GM18499 (cell line): ENCODE measurements at regions not wholly inside any gene's neighbourhood (a gene's known extent, or its start where the extent isn't known, plus 50 kb on each side); places are given as distances from the start of the nearest gene placed in this dataset.

ENCODE experiments used
- ATAC-seq: cut with Tn5 transposase; IDR thresholded peaks from one replicate; pipeline ENCODE4 v1.9.1; 2021; ENCODE audit warnings: moderate number of reproducible peaks; ENCODE audit not compliant: insufficient read depth, unreplicated experiment

- ATAC-seq = no peak
Measured at GRCh38 chr7:42469341-42469740, 232.3 kb upstream of the GLI3 start.

GRCh38 chr7:42468471-42468870, 231.5 kb upstream of the GLI3 start:
- no peak for ATAC-seq

- no peak for ATAC-seq
Measured at GRCh38 chr7:42461537-42461936, 224.5 kb upstream of the GLI3 start.

GRCh38 chr7:42460933-42461332, 223.9 kb upstream of the GLI3 start:
- ATAC-seq = no peak

DNA sequence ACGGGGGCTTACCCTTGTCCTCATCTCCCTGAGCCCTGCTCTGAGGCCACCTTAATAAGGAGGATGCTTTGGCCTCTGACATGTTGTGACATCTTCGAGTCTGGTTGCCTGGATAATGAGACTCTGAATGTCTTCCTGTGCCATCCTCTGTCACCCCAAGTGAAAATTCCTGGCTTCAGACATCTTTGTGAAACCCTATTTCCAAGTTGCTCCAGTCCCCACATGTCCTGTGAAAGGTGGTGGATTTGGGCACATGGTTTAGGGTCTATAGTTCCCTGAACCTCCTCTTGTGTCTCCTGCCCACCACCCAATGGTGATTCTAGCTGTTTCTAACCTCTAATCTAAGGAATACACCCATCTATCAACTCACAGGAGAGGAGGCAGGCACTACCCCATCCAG, 223.1 kb upstream of the GLI3 start:
- no peak for ATAC-seq

GRCh38 chr7:42457663-42458062, 220.7 kb upstream of the GLI3 start:
- no peak for ATAC-seq

- ATAC-seq = no peak
Measured at GRCh38 chr7:42456756-42457276, 219.8 kb upstream of the GLI3 start.

DNA sequence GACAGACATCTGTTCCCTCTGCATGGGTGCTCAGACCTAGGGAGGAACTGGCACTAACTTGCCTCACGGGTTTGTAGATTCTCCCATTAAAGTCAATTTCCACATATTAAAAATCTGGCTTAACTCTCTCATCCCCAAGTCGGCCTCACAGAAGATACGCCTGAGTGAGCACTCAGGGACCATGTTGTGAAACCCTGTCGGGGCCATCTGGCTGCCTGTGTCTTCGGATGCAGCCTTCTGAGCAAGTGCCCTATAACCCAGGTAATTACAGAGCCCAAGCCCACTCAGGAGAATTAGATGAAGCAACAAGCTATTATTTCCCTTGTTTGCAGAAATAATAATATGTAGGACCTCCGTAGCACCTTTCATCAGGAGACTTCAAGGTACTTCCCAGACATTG, 219.3 kb upstream of the GLI3 start:
- ATAC-seq = no peak

GRCh38 chr7:42453931-42454361, 216.9 kb upstream of the GLI3 start:
- no peak for ATAC-seq

- ATAC-seq = no peak
Measured at GRCh38 chr7:42452356-42452755, 215.3 kb upstream of the GLI3 start.

DNA sequence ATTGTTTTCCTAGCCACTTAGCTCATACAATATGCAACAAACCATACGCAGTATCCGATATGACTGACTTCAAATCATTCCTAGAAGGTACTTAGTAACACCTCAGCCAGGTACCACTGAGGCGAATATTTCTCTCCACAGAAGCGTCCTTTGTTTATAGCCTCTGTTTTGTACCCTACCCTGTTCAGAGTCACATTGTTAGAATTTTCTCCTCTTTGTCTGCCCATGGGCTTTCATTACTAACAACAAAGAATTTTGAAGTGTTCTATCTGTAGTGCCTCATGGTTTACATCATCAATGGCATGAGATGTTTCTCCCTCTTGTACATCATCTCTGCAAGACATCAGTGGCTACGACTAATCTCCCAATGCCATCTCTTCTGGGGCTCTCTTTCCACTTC, 212.4 kb upstream of the GLI3 start:
- no peak for ATAC-seq

DNA sequence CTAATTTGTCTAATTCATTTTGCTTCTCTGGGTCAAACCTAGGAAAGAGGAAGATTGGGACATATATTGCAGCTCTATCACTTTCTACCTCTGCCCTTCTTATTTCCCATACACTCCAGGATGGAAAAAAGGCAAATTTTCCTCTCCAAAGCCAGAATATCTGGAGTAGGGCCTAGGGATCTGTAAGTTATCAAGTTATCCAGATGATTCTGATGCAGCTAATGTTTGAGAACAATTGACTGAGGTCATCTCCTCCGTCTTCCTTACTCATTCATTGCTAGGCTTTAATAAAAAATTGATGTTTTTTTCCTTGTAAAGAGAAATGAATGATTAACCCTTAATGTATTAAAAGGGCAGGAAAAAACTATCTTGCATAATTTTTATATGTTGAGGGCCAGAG, 211.9 kb upstream of the GLI3 start:
- ATAC-seq = no peak

- ATAC-seq = no peak
Measured at GRCh38 chr7:42445691-42446090, 208.7 kb upstream of the GLI3 start.

DNA sequence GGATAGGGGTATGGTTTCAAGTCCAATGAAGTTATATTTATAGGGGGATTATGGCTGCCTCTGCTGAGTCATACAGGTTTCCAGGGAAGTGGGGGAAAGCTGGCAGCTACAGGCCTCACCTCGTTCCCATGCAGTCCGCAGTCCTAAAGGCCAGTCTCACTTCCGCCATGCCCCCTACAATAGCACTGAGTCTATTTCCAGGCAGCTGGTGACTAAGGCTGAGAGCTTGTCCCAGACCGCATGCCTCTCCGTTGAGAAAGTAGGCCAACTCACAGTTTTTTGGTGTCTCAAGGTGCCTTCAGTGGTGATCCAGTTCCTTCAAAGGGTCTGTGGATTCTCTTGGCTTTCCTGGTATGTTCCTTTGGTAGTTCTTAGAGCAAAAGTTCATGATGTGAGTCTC, 203.9 kb upstream of the GLI3 start:
- ATAC-seq = no peak

DNA sequence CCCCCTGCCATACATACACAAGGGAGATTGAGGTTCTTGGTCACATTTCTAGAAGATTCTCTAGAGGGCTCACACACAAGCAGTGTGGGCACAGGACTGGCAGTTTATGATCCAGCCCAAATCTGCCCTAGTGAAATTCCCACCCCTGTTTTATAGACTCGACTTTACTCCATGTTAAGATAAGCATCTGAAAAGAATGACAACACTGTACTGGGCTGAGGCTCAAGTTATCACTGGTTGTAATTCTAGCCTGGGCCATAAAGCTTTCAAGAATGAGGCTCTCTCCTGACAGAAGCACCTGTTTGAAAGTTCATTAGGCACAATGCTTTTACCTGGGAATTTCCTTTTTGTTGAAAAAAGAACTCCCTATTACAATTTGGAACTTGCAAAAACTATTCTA, 195.6 kb upstream of the GLI3 start:
- ATAC-seq = no peak

- ATAC-seq = no peak
Measured at GRCh38 chr7:42431873-42432272, 194.9 kb upstream of the GLI3 start.

GRCh38 chr7:42429339-42429738, 192.3 kb upstream of the GLI3 start:
- no peak for ATAC-seq

- ATAC-seq = no peak
Measured at GRCh38 chr7:42426163-42426562, 189.2 kb upstream of the GLI3 start.

DNA sequence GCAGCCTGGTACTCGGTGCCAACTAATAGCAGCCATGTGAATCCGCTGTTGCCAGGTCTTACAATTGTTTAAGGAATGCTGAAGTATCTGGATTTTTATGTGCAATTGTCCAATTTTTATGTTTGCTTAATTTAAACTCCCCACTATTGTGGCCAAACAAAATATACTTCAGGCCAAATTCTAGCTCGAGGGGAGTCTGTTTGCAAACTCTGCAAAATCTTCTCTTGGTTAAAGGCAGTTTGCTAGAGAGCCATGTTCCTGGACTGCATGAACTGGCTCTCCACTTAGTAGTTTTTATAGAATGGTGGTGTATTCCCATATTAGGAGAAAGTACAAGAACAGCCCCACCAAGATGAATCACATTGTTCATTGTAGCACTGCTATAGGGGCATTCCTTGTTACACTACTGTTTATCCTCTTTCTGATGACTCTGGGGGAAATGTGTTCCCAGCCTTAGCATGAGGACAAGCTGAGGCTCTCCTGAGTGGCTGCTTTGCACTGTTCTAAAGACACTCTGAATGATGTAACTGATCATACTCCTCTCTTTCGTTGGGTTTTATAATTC, 178.0 kb upstream of the GLI3 start:
- no peak for ATAC-seq

DNA sequence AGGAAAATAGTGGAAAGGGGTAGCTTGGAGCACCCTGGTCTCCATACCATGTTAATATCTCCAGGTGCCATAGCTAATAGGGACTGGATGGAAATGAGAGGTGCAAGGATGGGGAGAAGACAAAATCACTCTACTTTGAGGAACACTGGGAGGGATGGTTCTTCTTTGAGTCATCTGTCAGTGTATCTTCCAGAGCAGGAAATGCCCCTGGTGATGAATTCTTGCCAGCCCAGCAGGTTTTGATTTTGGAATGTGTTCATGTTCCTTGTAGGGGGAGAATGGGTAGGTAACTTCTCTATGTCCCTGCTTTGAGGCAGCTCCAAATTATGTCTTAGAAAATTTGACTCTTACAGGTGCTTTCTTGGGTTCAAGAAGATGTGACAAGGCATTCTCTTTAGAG, 177.0 kb upstream of the GLI3 start:
- no peak for ATAC-seq

- no peak for ATAC-seq
Measured at GRCh38 chr7:42409296-42409695, 172.3 kb upstream of the GLI3 start.

- no peak for ATAC-seq
Measured at GRCh38 chr7:42407833-42408232, 170.8 kb upstream of the GLI3 start.
